Neural progenitor cell (in vitro differentiated cells): ENCODE measurements at regions not wholly inside any gene's neighbourhood (a gene's known extent, or its start where the extent isn't known, plus 50 kb on each side); places are given as distances from the start of the nearest gene placed in this dataset.

ENCODE experiments used
- DNase-seq: peaks from one replicate; pipeline ENCODE4 v3.0.0-alpha.2; 2016; ENCODE audit warnings: low spot score
- H2AFZ ChIP-seq: fragments of 200-600 bp; sonication (generic); replicated peaks from 2 replicates; pipeline ENCODE4 v1.6.1; 2016; ENCODE audit warnings: antibody characterized with exemption
- H3F3A ChIP-seq: fragments of 200-600 bp; sonication (generic); 2 replicates; pipeline ENCODE4 v1.6.1; 2016; ENCODE audit warnings: antibody characterized with exemption, low read depth
- H3K27ac ChIP-seq: fragments of 200-600 bp; sonication (generic); 2 replicates; pipeline ENCODE4 v1.5.1; 2016; ENCODE audit warnings: mild to moderate bottlenecking
- H3K27me3 ChIP-seq: fragments of 200-600 bp; sonication (generic); 2 replicates; pipeline ENCODE4 v1.6.1; 2016; ENCODE audit warnings: mild to moderate bottlenecking, moderate library complexity
- H3K36me3 ChIP-seq: fragments of 200-600 bp; sonication (generic); 2 replicates; pipeline ENCODE4 v1.5.1; 2016
- H3K4me1 ChIP-seq: fragments of 200-600 bp; sonication (generic); 2 replicates; pipeline ENCODE4 v1.6.1; 2016; ENCODE audit warnings: mixed run types
- H3K4me2 ChIP-seq: fragments of 200-600 bp; sonication (generic); 2 replicates; pipeline ENCODE4 v1.6.1; 2016
- H3K4me3 ChIP-seq: fragments of 200-600 bp; sonication (generic); 2 replicates; pipeline ENCODE4 v1.5.1; 2016
- H3K79me2 ChIP-seq: fragments of 200-600 bp; sonication (generic); 2 replicates; pipeline ENCODE4 v1.6.1; 2016; ENCODE audit warnings: low read depth
- H3K9ac ChIP-seq: fragments of 200-600 bp; sonication (generic); 2 replicates; pipeline ENCODE4 v1.6.1; 2016
- H3K9me3 ChIP-seq: fragments of 200-600 bp; sonication (generic); 2 replicates; pipeline ENCODE4 v1.5.1; 2016; ENCODE audit warnings: low read depth
- H4K20me1 ChIP-seq: fragments of 200-600 bp; sonication (generic); 2 replicates; pipeline ENCODE4 v1.6.1; 2016; ENCODE audit warnings: low read depth
- H3K27ac Mint-ChIP-seq: 3 replicates; pipeline ENCODE4 v1.8.0; 2021; ENCODE audit warnings: mixed read lengths
- H3K27me3 Mint-ChIP-seq: 2 replicates; pipeline ENCODE4 v1.8.0; 2022; ENCODE audit warnings: low read depth, mild to moderate bottlenecking, inconsistent platforms, moderate library complexity, mixed read lengths; ENCODE audit not compliant: insufficient read depth
- H3K36me3 Mint-ChIP-seq: 3 replicates; pipeline ENCODE4 v1.8.0; 2021; ENCODE audit warnings: mixed read lengths
- H3K4me1 Mint-ChIP-seq: 3 replicates; pipeline ENCODE4 v1.8.0; 2021; ENCODE audit warnings: mixed read lengths
- H3K4me3 Mint-ChIP-seq: 3 replicates; pipeline ENCODE4 v1.8.0; 2021; ENCODE audit warnings: mild to moderate bottlenecking, moderate library complexity, mixed read lengths
- H3K9me3 Mint-ChIP-seq: 3 replicates; pipeline ENCODE4 v1.8.0; 2020; ENCODE audit warnings: mixed read lengths
- CTCF ChIP-seq: fragments of 200-600 bp; sonication (generic); IDR thresholded peaks from 2 replicates; pipeline ENCODE4 v1.5.1; 2017; ENCODE audit warnings: antibody characterized with exemption, mild to moderate bottlenecking
- EZH2 ChIP-seq: fragments of 200-600 bp; sonication (generic); IDR thresholded peaks from 2 replicates; pipeline ENCODE4 v1.6.1; 2017; ENCODE audit warnings: antibody characterized with exemption, mild to moderate bottlenecking, moderate library complexity
- EZH2phosphoT487 ChIP-seq: fragments of 200-600 bp; sonication (generic); IDR thresholded peaks from 2 replicates; pipeline ENCODE4 v1.6.1; 2017; ENCODE audit warnings: antibody characterized with exemption

- Mint-ChIP-seq H3K4me3 (no peak overlapping the region), H3K36me3 (no peaks in the 10 kb centered on the region), H3K27ac (no peak overlapping the region), H3K27me3 (no peaks in the 10 kb centered on the region), H3K9me3 (no peaks in the 10 kb centered on the region), H3K4me1 (peaks cover 6% of the 10 kb centered on the region)
- Histone ChIP-seq H4K20me1 (no peaks in the 10 kb centered on the region), H3K4me3 (no peak overlapping the region), H3K36me3 (no peaks in the 10 kb centered on the region), H3F3A (no peaks in the 10 kb centered on the region), H3K4me1 (no peaks in the 10 kb centered on the region), H2AFZ (no peak overlapping the region), H3K4me2 (no peak overlapping the region), H3K79me2 (no peaks in the 10 kb centered on the region), H3K27ac (no peak overlapping the region), H3K27me3 (no peaks in the 10 kb centered on the region), H3K9ac (no peak overlapping the region), H3K9me3 (no peaks in the 10 kb centered on the region)
- no peak for DNase-seq
- no peak for TF ChIP-seq CTCF
- no peak for TF ChIP-seq EZH2phosphoT487
- no peak for TF ChIP-seq EZH2
These were observed 365.4 kb downstream of the PDHA2 start for GRCh38 chr4:96205143-96205936.

- Mint-ChIP-seq H3K36me3 (no peaks in the 10 kb centered on the region), H3K4me3 (no peak overlapping the region), H3K4me1 (no peaks in the 10 kb centered on the region), H3K27ac (no peak overlapping the region), H3K9me3 (peaks cover 3% of the 10 kb centered on the region), H3K27me3 (no peaks in the 10 kb centered on the region)
- Histone ChIP-seq H3F3A (no peaks in the 10 kb centered on the region), H3K4me1 (no peaks in the 10 kb centered on the region), H3K27me3 (no peaks in the 10 kb centered on the region), H3K9ac (no peak overlapping the region), H2AFZ (no peak overlapping the region), H3K79me2 (no peaks in the 10 kb centered on the region), H3K36me3 (no peaks in the 10 kb centered on the region), H3K27ac (no peak overlapping the region), H4K20me1 (no peaks in the 10 kb centered on the region), H3K4me2 (no peak overlapping the region), H3K4me3 (no peak overlapping the region), H3K9me3 (peaks cover 6% of the 10 kb centered on the region)
- DNase-seq: no peak
- TF ChIP-seq EZH2phosphoT487 (no peak), EZH2 (no peak), CTCF (no peak)
These were observed 387.6 kb downstream of the PDHA2 start for GRCh38 chr4:96227515-96227914.

- Histone ChIP-seq H3K27ac (no peak overlapping the region), H3K9ac (no peak overlapping the region), H3K4me2 (no peak overlapping the region), H4K20me1 (no peaks in the 10 kb centered on the region), H2AFZ (no peak overlapping the region), H3K4me1 (no peaks in the 10 kb centered on the region), H3K4me3 (no peak overlapping the region), H3K36me3 (no peaks in the 10 kb centered on the region), H3K27me3 (no peaks in the 10 kb centered on the region), H3K9me3 (peaks cover 8% of the 10 kb centered on the region), H3F3A (no peaks in the 10 kb centered on the region), H3K79me2 (no peaks in the 10 kb centered on the region)
- Mint-ChIP-seq H3K9me3 (peaks cover 8% of the 10 kb centered on the region), H3K27me3 (no peaks in the 10 kb centered on the region), H3K4me1 (no peaks in the 10 kb centered on the region), H3K36me3 (no peaks in the 10 kb centered on the region), H3K27ac (no peak overlapping the region), H3K4me3 (no peak overlapping the region)
- TF ChIP-seq EZH2phosphoT487 (no peak), CTCF (no peak), EZH2 (no peak)
- DNase-seq: no peak
These were observed 388.6 kb downstream of the PDHA2 start for GRCh38 chr4:96228463-96228862.
